ENCODE measurements at regions not wholly inside any gene's neighbourhood (a gene's known extent, or its start where the extent isn't known, plus 50 kb on each side); places are given as distances from the start of the nearest gene placed in this dataset.

DNA sequence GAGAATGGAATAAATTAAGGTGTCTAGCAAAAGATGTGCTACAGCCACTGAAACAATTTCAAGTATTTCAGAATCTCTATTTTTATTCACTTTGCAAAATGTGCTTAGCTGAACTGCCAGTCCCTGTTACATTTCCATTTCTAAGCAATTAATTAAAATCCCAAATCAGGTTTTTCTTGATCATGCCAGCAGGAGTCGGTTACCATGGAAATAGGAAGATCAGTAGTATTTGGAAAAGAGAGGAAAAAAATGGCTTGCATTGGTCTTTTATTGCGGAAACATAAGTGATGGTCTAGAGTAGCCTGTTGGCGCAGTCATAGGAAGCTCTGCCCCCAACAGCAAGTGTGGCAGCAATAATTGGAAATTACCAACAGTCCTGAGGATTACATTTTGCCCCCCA is 867.1 kb downstream of the GATA3 start:
- no peak for TF ChIP-seq EZH2phosphoT487 (IDR thresholded peaks at IDR 0.05; ENCODE audit: insufficient read depth, low read depth)
- no peak for TF ChIP-seq EZH2 (IDR thresholded peaks at IDR 0.05; ENCODE audit: insufficient read depth, poor library complexity, severe bottlenecking)
